ENCODE measurements at regions not wholly inside any gene's neighbourhood (a gene's known extent, or its start where the extent isn't known, plus 50 kb on each side); places are given as distances from the start of the nearest gene placed in this dataset.

GRCh38 chr16:50881331-50881830 lies 139.5 kb downstream of the CYLD start:
- H3K79me2 ChIP-seq (ENCODE audit: control insufficient read depth, insufficient read depth, low read length) = no peaks in the 10 kb centered on the region
- DNase-seq (ENCODE audit: low read depth, low spot score) = no peak
- BruUV-seq (replicated peaks) = no TSS peak
- H3K4me1 ChIP-seq (ENCODE audit: control insufficient read depth, extremely low read depth, insufficient read depth, low read length) = no peaks in the 10 kb centered on the region
- H3K36me3 ChIP-seq (ENCODE audit: control insufficient read depth in 2 of 2, extremely low read depth in 1 of 2, insufficient read depth in 2 of 2, low read length in 2 of 2) = no peaks in the 10 kb centered on the region
- H3K9me3 ChIP-seq (replicated peaks; ENCODE audit: control insufficient read depth, insufficient read depth, low read length) = no peaks in the 10 kb centered on the region
- H3K4me2 ChIP-seq (ENCODE audit: insufficient read depth, low read length) = no peak overlapping the region
- POLR2A ChIA-PET = no interaction called here
- no peaks in the 10 kb centered on the region for H3K9me1 ChIP-seq (replicated peaks; ENCODE audit: control insufficient read depth, extremely low read depth, insufficient read depth, low read length)
- CTCF ChIA-PET = no interaction called here
- no peak for FAIRE-seq
- no peaks in the 10 kb centered on the region for H4K20me1 ChIP-seq (replicated peaks; ENCODE audit: control insufficient read depth, extremely low read depth, insufficient read depth, low read length)
- no peak overlapping the region for H3K9ac ChIP-seq (replicated peaks; ENCODE audit: extremely low read depth, insufficient read depth, low read length)
- intact Hi-C loops (cut with micrococcal nuclease) (no loop called here), dilution Hi-C loops (cut with MboI; ENCODE audit: extremely low pct_ligation_motif_present, low sequenced_read_pairs) (no loop called here)
- no peak overlapping the region for H2AFZ ChIP-seq (ENCODE audit: low read depth, low read length)
- no peak overlapping the region for H3K4me3 ChIP-seq (replicated peaks in 1 of 3; ENCODE audit: insufficient read depth in 1 of 3, low read depth in 1 of 3, low read length in 3 of 3)
- H3K27ac ChIP-seq (ENCODE audit: insufficient read depth, low read depth, low read length) = no peak overlapping the region
- TF ChIP-seq GATA2 (IDR thresholded peaks at IDR 0.05; ENCODE audit: insufficient read depth, insufficient read length, low read depth, low read length) (no peak), CTCF (IDR thresholded peaks at IDR 0.05; ENCODE audit: extremely low read depth in 1 of 2, insufficient read depth in 1 of 2, low read depth in 1 of 2, low read length in 2 of 2) (no peak)
- no peaks in the 10 kb centered on the region for H3K27me3 ChIP-seq (ENCODE audit: control insufficient read depth in 2 of 2, insufficient read depth in 2 of 2, low read length in 2 of 2)

- no peaks in the 10 kb centered on the region for H4K20me1 ChIP-seq (replicated peaks; ENCODE audit: control insufficient read depth, extremely low read depth, insufficient read depth, low read length)
- no peak overlapping the region for H3K9ac ChIP-seq (replicated peaks; ENCODE audit: extremely low read depth, insufficient read depth, low read length)
- ChIA-PET POLR2A (no interaction called here), CTCF (no interaction called here)
- H3K9me3 ChIP-seq (replicated peaks; ENCODE audit: control insufficient read depth, insufficient read depth, low read length) = no peaks in the 10 kb centered on the region
- no peaks in the 10 kb centered on the region for H3K36me3 ChIP-seq (ENCODE audit: control insufficient read depth in 2 of 2, extremely low read depth in 1 of 2, insufficient read depth in 2 of 2, low read length in 2 of 2)
- no TSS peak for BruUV-seq (replicated peaks)
- dilution Hi-C loops (cut with MboI; ENCODE audit: extremely low pct_ligation_motif_present, low sequenced_read_pairs) (no loop called here), intact Hi-C loops (cut with micrococcal nuclease) (no loop called here)
- no peak for FAIRE-seq
- no peak overlapping the region for H3K27ac ChIP-seq (ENCODE audit: insufficient read depth, low read depth, low read length)
- H3K4me2 ChIP-seq (ENCODE audit: insufficient read depth, low read length) = no peak overlapping the region
- TF ChIP-seq POLR2A (IDR thresholded peaks at IDR 0.05; ENCODE audit: low read depth, low read length) = no peak
- TF ChIP-seq JUN (IDR thresholded peaks at IDR 0.05; ENCODE audit: borderline replicate concordance, insufficient read depth, insufficient read length, low read depth) = no peak
- TF ChIP-seq GATA2 (IDR thresholded peaks at IDR 0.05; ENCODE audit: insufficient read depth, insufficient read length, low read depth, low read length) = no peak
- TF ChIP-seq POLR2AphosphoS5 (IDR thresholded peaks at IDR 0.05; ENCODE audit: insufficient read depth, low read depth, low read length) = no peak
- no peak for TF ChIP-seq CTCF (IDR thresholded peaks at IDR 0.05; ENCODE audit: extremely low read depth in 1 of 2, insufficient read depth in 1 of 2, low read depth in 1 of 2, low read length in 2 of 2)
- TF ChIP-seq MYC (IDR thresholded peaks at IDR 0.05; ENCODE audit: low read depth, low read length) = no peak
- no peak for TF ChIP-seq FOS (IDR thresholded peaks at IDR 0.05; ENCODE audit: borderline replicate concordance, insufficient read depth, low read length)
- TF ChIP-seq MAX (IDR thresholded peaks at IDR 0.05; ENCODE audit: insufficient read depth, insufficient read length) = no peak
- TF ChIP-seq EZH2 (IDR thresholded peaks at IDR 0.05; ENCODE audit: borderline replicate concordance, low read depth, low read length, severe bottlenecking) = no peak
- no peaks in the 10 kb centered on the region for H3K4me1 ChIP-seq (ENCODE audit: control insufficient read depth, extremely low read depth, insufficient read depth, low read length)
- H3K9me1 ChIP-seq (replicated peaks; ENCODE audit: control insufficient read depth, extremely low read depth, insufficient read depth, low read length) = no peaks in the 10 kb centered on the region
- no peaks in the 10 kb centered on the region for H3K79me2 ChIP-seq (ENCODE audit: control insufficient read depth, insufficient read depth, low read length)
- H3K4me3 ChIP-seq (replicated peaks in 1 of 3; ENCODE audit: insufficient read depth in 1 of 3, low read depth in 1 of 3, low read length in 3 of 3) = no peak overlapping the region
- H2AFZ ChIP-seq (ENCODE audit: low read depth, low read length) = no peak overlapping the region
- no peaks in the 10 kb centered on the region for H3K27me3 ChIP-seq (ENCODE audit: control insufficient read depth in 2 of 2, insufficient read depth in 2 of 2, low read length in 2 of 2)
- no peak for DNase-seq (ENCODE audit: low read depth, low spot score)
Measured at GRCh38 chr16:50880926-50881325, 139.0 kb downstream of the CYLD start.

Measured in endothelial cell of umbilical vein (primary cell).